Anterior cingulate cortex (tissue), 58 donors: ENCODE measurements at regions not wholly inside any gene's neighbourhood (a gene's known extent, or its start where the extent isn't known, plus 50 kb on each side); places are given as distances from the start of the nearest gene placed in this dataset.

ENCODE experiments used
- DNase-seq, 58 donors: peaks; one replicate each; lab custom pipeline; 2025; lab: John Stamatoyannopoulos, UW

- no peak for DNase-seq
Measured at GRCh38 chr4:144451766-144452450, 194.0 kb upstream of the HHIP start.

- DNase-seq, result no peak
Measured at GRCh38 chr4:144456196-144456595, 189.8 kb upstream of the HHIP start.

GRCh38 chr4:144461906-144462305 is 184.1 kb upstream of the HHIP start:
- no peak for DNase-seq

- DNase-seq, result no peak
Measured at GRCh38 chr4:144463236-144463635, 182.7 kb upstream of the HHIP start.

GRCh38 chr4:144463896-144464295 is 182.1 kb upstream of the HHIP start:
- DNase-seq, result no peak

GRCh38 chr4:144465546-144465945 is 180.4 kb upstream of the HHIP start:
- DNase-seq, result no peak

GRCh38 chr4:144480068-144480467 is 165.9 kb upstream of the HHIP start:
- DNase-seq, result no peak

GRCh38 chr4:144489831-144490230 is 156.1 kb upstream of the HHIP start:
- DNase-seq, result no peak

- DNase-seq, result no peak
Measured at GRCh38 chr4:144494280-144494679, 151.7 kb upstream of the HHIP start.

- DNase-seq, result no peak
Measured at GRCh38 chr4:144495944-144496343, 150.0 kb upstream of the HHIP start.

GRCh38 chr4:144499777-144500176 is 146.2 kb upstream of the HHIP start:
- DNase-seq, result no peak

- no peak for DNase-seq
Measured at GRCh38 chr4:144501231-144501780, 144.7 kb upstream of the HHIP start.

GRCh38 chr4:144504883-144505282 is 141.1 kb upstream of the HHIP start:
- no peak for DNase-seq

- DNase-seq, result no peak
Measured at GRCh38 chr4:144507311-144508101, 138.4 kb upstream of the HHIP start.

GRCh38 chr4:144509088-144510015 is 136.6 kb upstream of the HHIP start:
- DNase-seq, result no peak

GRCh38 chr4:144514736-144515135 is 131.2 kb upstream of the HHIP start:
- no peak for DNase-seq

GRCh38 chr4:144518181-144518895 is 127.6 kb upstream of the HHIP start:
- DNase-seq, result no peak

GRCh38 chr4:144531841-144532240 is 114.1 kb upstream of the HHIP start:
- no peak for DNase-seq

GRCh38 chr4:144547678-144548298 is 98.2 kb upstream of the HHIP start:
- no peak for DNase-seq

- DNase-seq, result no peak
Measured at GRCh38 chr4:144556636-144557035, 89.3 kb upstream of the HHIP start.
